ENCODE measurements at regions not wholly inside any gene's neighbourhood (a gene's known extent, or its start where the extent isn't known, plus 50 kb on each side); places are given as distances from the start of the nearest gene placed in this dataset.

DNA sequence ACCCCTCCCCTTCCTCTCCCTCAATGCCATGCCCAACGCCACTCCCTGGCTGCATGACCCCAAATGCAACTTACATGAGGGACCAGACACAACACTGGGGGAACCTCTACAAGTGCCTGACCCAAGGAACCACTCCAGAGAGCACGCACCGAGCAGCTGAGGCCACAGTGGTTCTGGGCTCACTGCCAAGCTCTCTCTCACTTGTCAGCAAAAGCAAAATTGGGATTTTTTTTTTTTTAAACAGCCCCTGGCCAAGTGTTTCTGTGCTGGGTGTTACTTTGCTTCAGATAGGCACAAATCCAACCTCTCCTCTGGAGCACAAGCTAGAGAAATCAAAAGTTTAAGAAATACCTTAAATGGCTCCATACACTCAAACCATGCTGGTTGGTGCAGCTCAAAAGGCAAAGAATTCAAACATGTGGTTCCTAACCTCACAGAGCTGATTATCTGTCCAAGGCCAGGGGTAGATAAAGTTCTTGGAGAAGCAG, 363.0 kb downstream of the SETD4 start:
- Mint-ChIP-seq H3K27me3 (peaks cover 13 to 14% of the 10 kb centered on the region in 2 donors), H3K4me3 (no peak overlapping the region), H3K9me3 (no peaks in the 10 kb centered on the region), H3K27ac (no peak overlapping the region), H3K36me3 (no peaks in the 10 kb centered on the region), H3K4me1 (no peaks in the 10 kb centered on the region)
- no peak for DNase-seq
- ATAC-seq (replicated peaks), result no peak

DNA sequence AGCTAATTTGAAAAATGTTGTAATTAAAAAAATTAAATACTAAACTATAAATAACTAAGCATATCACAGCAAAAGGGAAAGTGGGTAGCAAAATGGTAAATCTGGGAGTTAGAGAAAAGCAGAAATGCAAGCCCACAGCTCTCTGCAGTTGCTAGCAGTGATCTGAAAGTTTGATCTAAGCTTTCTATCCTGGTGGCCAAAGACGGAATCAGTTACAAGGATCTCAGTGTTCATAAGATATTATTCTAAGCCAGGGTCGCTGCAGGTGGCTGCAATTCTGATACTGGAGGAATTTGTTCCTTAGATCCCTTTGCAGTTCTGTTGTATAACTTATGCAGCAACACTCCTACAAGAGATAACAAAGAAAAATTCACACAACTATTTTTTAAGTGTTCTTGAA, 363.7 kb downstream of the SETD4 start:
- ATAC-seq (replicated peaks) (no peak), DNase-seq (no peak)
- Mint-ChIP-seq H3K9me3 (peaks cover 2 to 4% of the 10 kb centered on the region in 2 donors), H3K27ac (no peak overlapping the region), H3K36me3 (peaks cover 0 to 2% of the 10 kb centered on the region in 2 donors), H3K27me3 (peaks cover 18 to 19% of the 10 kb centered on the region in 2 donors), H3K4me1 (no peaks in the 10 kb centered on the region), H3K4me3 (no peak overlapping the region)

DNA sequence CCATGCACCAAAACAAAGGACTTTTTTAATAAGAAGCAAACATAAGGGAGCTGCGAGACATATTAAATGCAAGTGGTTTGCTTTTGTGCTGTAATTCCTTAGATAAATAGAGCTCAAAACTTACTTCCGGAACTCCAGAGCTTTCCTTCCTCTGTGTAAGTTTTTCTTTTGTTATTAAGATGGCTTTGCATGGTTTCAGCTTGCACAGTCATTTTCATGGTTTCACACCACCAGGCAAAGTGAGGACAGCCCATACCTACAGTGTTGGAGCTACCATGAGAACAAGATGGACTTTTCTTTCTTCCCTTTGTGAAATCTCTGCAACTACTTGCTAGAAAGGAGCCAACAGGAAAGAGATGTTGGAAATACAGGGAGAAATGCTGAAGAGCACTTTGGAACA, 368.0 kb downstream of the SETD4 start:
- ATAC-seq (replicated peaks) (no peak), DNase-seq (no peak)
- Mint-ChIP-seq H3K36me3 (peaks cover 0 to 2% of the 10 kb centered on the region in 2 donors), H3K4me3 (no peak overlapping the region), H3K27ac (no peak overlapping the region), H3K9me3 (peaks cover 2 to 4% of the 10 kb centered on the region in 2 donors), H3K4me1 (no peaks in the 10 kb centered on the region), H3K27me3 (peaks cover 21 to 25% of the 10 kb centered on the region in 2 donors)

DNA sequence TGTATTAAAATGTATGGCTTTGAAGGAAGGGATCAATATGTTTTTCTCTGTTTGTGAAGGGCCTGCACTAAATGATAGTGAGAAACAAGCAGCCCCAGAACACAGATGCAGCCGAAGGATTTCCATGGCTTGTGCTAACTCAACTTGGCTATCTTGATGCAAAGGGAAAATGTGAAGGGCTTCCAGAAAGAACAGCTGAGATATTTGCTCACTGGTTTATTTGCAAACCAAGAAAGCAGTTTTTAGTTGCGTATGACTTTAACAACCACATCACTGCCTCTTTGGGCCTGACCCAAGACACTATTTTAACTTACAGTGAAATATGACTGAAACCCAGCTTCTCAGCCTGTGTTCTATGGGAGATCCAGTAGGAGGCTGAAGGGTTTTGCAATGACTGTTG, 369.9 kb downstream of the SETD4 start:
- peaks cover 27 to 34% of the 10 kb centered on the region in 2 donors for H3K27me3 Mint-ChIP-seq
- peaks cover 0 to 2% of the 10 kb centered on the region in 2 donors for H3K36me3 Mint-ChIP-seq
- no peak overlapping the region for H3K4me3 Mint-ChIP-seq
- DNase-seq (no peak), ATAC-seq (replicated peaks) (no peak)
- H3K9me3 Mint-ChIP-seq, result peaks cover 2 to 4% of the 10 kb centered on the region in 2 donors
- no peaks in the 10 kb centered on the region for H3K4me1 Mint-ChIP-seq
- no peak overlapping the region for H3K27ac Mint-ChIP-seq

DNA sequence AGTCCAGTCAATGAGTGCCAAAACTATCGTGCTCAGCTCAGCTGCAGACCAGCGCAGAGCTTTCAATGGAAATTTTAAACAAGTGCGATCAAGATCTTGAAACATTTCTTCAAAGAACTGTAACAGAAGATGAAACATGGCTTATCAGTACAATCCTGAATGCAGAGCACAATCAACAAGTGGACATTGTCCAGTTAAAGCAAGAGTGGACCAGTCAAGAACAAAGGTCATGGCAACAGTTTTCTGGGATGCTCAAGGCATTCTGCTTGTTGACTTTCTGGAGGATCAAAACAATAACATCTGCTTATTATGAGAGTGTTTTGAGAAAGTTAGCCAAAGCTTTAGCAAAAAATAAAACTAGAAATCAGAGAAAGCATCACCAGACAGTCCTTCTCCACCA, 374.2 kb downstream of the SETD4 start:
- no peaks in the 10 kb centered on the region for H3K36me3 Mint-ChIP-seq
- H3K4me3 Mint-ChIP-seq, result no peak overlapping the region
- H3K4me1 Mint-ChIP-seq, result no peaks in the 10 kb centered on the region
- no peak for DNase-seq
- no peak for ATAC-seq (replicated peaks)
- H3K27me3 Mint-ChIP-seq, result peaks cover 31 to 37% of the 10 kb centered on the region in 2 donors
- H3K9me3 Mint-ChIP-seq, result no peaks in the 10 kb centered on the region
- H3K27ac Mint-ChIP-seq, result no peak overlapping the region

DNA sequence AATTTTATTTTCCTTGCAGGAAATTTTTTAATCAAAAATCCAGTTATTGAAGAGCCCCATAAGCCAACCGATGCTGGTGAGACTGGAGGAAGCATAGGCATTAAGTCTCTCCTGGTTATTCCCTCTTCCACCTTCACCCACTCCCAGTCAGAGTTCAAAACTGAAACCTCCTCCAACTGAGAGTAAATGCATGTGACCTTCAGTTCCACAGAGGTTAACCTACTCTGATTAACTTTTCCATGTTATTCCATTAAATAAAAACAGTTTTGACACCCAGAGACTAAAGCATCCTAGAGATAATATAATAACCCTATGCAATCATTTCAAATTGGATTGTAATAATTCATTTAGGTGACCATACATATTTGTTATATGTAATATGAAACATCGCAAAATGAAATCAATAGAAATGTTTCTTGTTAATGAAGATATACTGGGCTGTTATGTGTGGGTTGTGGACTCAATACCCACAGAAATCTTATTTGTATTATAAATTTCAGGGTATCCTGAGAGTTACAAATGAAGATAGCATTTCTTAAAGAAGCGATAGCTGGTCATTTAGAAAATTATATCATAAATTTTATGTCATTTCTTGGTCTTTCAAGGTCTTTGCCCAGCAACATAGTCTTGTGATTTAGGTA, 376.5 kb downstream of the SETD4 start:
- peaks cover 24 to 43% of the 10 kb centered on the region in 2 donors for H3K27me3 Mint-ChIP-seq

DNA sequence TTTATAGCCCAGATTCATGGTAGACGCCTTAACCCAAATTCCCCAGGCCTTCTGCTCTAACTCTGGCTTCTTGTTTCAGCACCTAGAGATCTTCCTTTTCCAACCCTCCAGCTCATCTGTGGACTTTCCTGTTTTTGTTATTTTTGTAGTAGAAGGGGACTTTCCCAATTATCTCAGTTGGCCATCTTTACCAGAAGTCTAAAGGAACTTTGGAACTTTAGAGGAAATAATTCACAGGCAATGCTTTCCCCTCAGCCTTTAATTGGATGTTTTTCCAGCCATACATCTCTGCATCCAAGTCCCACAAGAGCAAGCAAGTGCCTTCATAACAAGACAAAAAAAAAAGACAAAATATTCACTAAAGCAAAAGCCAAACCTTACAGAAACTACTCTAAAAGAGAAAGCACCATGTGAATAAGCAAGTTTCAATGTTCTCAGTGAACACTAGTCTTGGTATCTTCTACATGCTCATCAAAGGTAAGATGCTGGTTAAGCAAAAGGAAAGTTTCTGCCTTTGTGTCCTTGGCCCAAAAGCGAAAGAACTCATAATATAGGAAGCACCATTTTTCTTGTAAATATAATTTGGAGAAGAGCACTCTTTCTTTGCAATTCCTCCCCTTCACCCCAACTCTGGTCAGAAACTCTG, 377.3 kb downstream of the SETD4 start:
- DNase-seq (no peak), ATAC-seq (replicated peaks) (no peak)
- H3K27me3 Mint-ChIP-seq, result peaks cover 27 to 47% of the 10 kb centered on the region in 2 donors
- no peaks in the 10 kb centered on the region for H3K36me3 Mint-ChIP-seq
- no peak overlapping the region for H3K27ac Mint-ChIP-seq
- H3K4me1 Mint-ChIP-seq, result no peaks in the 10 kb centered on the region
- no peak overlapping the region for H3K4me3 Mint-ChIP-seq
- H3K9me3 Mint-ChIP-seq, result peaks cover 0 to 2% of the 10 kb centered on the region in 2 donors

More for the DNA sequence above, 376.5 kb downstream of the SETD4 start:
- no peak overlapping the region for H3K4me3 Mint-ChIP-seq
- H3K4me1 Mint-ChIP-seq, result no peaks in the 10 kb centered on the region
- ATAC-seq (replicated peaks), result no peak
- H3K27ac Mint-ChIP-seq, result no peak overlapping the region
- DNase-seq, result no peak
- no peaks in the 10 kb centered on the region for H3K36me3 Mint-ChIP-seq
- no peaks in the 10 kb centered on the region for H3K9me3 Mint-ChIP-seq

DNA sequence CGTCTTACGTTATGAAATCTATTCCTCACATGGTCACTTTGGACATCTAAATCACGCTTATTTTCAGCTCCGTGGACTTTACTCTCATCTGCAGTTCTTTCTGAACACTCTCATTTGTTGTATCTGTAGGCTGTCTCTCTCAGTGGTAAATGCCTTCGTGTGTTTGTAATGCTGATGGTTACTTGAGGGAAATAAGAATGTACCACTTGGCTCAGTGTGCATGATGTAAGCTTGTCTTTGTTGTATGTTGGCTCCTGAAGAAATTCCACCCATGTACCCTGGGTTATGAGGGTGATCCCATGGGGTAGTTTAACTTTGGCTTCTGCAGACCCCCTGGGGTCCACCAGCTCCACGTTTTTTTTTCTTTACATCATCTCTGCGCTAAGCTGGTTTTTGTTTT, 378.4 kb downstream of the SETD4 start:
- DNase-seq, result no peak
- peaks cover 0 to 2% of the 10 kb centered on the region in 2 donors for H3K9me3 Mint-ChIP-seq
- H3K27ac Mint-ChIP-seq, result no peak overlapping the region
- H3K27me3 Mint-ChIP-seq, result peaks cover 17 to 37% of the 10 kb centered on the region in 2 donors
- no peak for ATAC-seq (replicated peaks)
- no peaks in the 10 kb centered on the region for H3K4me1 Mint-ChIP-seq
- H3K36me3 Mint-ChIP-seq, result no peaks in the 10 kb centered on the region
- no peak overlapping the region for H3K4me3 Mint-ChIP-seq

DNA sequence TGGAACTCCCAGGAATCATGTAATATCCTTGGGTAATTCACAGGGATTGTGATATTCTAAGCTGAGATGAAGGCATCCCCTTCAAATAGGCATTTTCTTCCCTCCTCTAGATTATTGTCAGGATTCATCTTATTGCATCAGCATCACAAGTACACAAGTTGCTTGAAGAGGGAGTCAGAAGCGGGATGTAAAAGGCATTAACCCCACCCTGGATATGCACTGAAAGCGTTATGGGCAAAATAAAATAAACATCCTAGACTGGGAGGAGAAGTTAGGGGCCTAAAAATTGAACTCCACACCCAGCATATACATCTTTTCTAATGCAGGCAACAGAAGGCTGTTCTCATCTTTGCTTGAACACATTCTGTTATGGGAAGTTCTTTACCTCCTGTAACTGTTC, 381.2 kb downstream of the SETD4 start:
- H3K9me3 Mint-ChIP-seq, result peaks cover 0 to 2% of the 10 kb centered on the region in 2 donors
- DNase-seq (no peak), ATAC-seq (replicated peaks) (no peak)
- no peak overlapping the region for H3K27ac Mint-ChIP-seq
- no peak overlapping the region for H3K4me3 Mint-ChIP-seq
- H3K4me1 Mint-ChIP-seq, result no peaks in the 10 kb centered on the region
- H3K27me3 Mint-ChIP-seq, result peaks cover 21 to 28% of the 10 kb centered on the region in 2 donors
- no peaks in the 10 kb centered on the region for H3K36me3 Mint-ChIP-seq

DNA sequence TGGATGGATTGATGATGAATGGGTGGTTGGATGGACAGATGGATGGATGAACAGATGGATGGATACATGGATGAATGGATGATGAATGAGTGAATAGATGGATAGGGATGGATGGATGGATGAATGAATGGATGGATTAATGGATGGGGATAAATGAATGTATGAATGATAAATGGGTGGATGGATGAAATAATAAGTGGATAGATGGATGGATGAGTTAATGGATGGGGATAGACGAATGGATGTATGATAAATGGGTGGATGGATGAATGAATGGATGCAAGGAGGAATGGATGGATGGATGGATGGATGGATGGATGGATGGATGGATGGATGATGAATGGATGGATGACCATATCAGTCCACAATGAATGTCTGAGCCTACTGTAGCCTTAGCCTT, 381.9 kb downstream of the SETD4 start:
- no peak overlapping the region for H3K4me3 Mint-ChIP-seq
- no peak for DNase-seq
- no peaks in the 10 kb centered on the region for H3K4me1 Mint-ChIP-seq
- no peaks in the 10 kb centered on the region for H3K36me3 Mint-ChIP-seq
- peaks cover 21 to 28% of the 10 kb centered on the region in 2 donors for H3K27me3 Mint-ChIP-seq
- ATAC-seq (replicated peaks), result no peak
- H3K9me3 Mint-ChIP-seq, result peaks cover 0 to 2% of the 10 kb centered on the region in 2 donors
- no peak overlapping the region for H3K27ac Mint-ChIP-seq

DNA sequence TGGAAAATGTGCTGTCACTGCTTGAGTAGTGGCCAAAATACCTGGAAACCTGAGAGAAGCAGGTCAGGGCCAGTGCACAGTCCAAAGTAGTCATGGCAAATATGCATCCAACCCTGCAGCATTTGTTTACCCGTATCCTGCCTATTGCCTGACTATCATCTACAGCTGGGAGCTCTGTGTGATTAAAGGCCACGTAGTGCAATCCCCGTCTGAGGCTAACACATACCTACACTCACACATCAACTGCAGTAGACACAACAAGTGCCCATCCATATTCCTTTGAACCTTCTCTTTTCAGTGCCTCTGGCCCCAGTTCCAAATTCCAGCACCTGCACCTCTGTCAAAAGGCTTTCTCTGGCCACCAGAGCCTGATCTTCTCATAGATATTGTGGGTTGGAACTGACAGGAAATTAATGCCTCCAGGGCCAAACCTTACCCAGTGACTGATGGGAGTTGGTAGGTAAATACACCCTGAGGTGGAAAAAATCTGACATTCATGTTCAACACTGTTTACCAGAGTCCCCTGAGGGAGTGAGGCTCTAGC, 383.0 kb downstream of the SETD4 start:
- Mint-ChIP-seq H3K27ac (no peak overlapping the region), H3K36me3 (no peaks in the 10 kb centered on the region), H3K4me1 (no peaks in the 10 kb centered on the region), H3K4me3 (no peak overlapping the region), H3K27me3 (peaks cover 17 to 28% of the 10 kb centered on the region in 2 donors), H3K9me3 (peaks cover 0 to 2% of the 10 kb centered on the region in 2 donors)
- DNase-seq (no peak), ATAC-seq (replicated peaks) (no peak)

DNA sequence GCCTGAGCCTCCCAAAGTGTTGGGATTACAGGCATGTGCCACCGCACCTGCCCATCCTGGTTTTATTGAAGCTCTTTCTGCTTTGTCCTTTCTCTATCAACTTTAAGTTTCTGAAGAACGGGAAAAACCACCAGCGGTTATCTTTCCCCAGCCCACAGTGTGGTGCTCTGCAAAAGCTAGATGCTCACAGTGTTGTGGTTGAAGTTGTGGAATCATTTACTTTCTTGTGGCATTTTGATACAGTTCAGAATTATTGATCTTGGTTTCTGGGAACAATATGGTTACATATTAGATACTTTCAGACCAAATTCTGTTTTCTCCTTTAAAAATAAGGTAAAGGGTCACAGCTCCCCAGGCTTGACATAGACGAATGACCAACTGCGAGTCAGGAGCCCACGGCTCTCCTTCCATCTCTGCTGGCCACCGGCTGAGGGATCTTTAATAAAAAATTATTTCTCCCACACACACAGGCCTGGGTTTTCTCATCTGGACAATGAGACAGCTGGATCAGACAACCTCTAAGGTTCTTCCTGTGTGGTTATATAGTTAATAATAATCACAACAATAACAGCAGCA, 385.3 kb downstream of the SETD4 start:
- Mint-ChIP-seq H3K27ac (no peak overlapping the region), H3K27me3 (peaks cover 12% of the 10 kb centered on the region in 2 donors), H3K36me3 (no peaks in the 10 kb centered on the region), H3K4me1 (no peaks in the 10 kb centered on the region), H3K9me3 (peaks cover 0 to 2% of the 10 kb centered on the region in 2 donors), H3K4me3 (no peak overlapping the region)
- DNase-seq, result no peak
- no peak for ATAC-seq (replicated peaks)

DNA sequence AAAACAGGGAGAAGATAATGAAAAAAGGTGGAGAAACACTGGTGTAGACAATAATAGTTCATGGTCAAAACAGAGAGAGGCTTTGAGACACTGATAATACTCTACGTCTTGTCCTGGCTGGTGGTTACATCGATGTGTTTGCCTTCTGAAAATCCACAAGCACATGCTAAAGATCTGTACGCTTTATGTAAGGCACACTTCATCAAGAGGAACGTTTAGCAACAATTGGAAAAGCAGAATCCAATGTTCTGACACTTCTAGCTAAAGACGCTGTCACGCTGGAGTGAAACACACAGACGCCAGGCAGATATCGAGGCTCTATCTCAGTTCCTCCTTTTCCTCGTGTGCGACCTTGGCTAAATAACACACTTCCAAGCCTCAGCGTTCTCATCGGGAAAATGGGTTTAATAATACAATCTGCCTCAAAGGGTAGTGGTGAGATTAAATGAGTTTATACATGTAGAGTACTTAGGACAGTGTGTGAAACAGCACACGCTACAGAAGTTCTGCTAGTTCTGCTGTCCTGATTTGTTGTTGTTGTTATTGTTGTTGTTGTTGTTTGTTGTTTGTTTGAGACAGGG, 386.1 kb downstream of the SETD4 start:
- Mint-ChIP-seq H3K27ac (no peak overlapping the region), H3K9me3 (peaks cover 0 to 2% of the 10 kb centered on the region in 2 donors), H3K36me3 (no peaks in the 10 kb centered on the region), H3K4me3 (no peak overlapping the region), H3K4me1 (no peaks in the 10 kb centered on the region), H3K27me3 (peaks cover 8 to 12% of the 10 kb centered on the region in 2 donors)
- DNase-seq, result no peak
- ATAC-seq (replicated peaks), result no peak

DNA sequence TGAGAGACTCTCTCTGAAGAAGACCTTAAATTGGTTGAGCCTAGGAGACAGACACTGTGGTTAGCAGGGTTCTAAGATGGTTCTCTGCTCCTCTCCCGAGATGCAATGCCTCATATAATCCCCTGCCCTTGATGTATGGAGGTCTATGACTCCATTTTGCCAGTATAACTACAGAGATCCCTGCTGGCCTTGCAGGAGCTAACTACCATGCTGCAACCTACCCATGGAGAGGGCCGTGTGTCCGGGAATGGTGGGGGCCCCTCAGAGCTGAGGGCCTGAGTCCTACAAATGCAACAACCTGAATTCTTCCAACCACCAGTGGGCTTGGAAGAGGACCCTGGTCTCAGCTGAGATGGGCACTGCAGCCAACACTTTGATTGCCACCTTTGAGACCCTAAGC, 388.0 kb downstream of the SETD4 start:
- Mint-ChIP-seq H3K36me3 (no peaks in the 10 kb centered on the region), H3K27me3 (peaks cover 3 to 10% of the 10 kb centered on the region in 2 donors), H3K4me3 (no peak overlapping the region), H3K27ac (no peak overlapping the region), H3K4me1 (no peaks in the 10 kb centered on the region), H3K9me3 (no peaks in the 10 kb centered on the region)
- ATAC-seq (replicated peaks) (no peak), DNase-seq (no peak)

Data from stimulated activated naive B cell treated with anti-CD40 and anti-IgM and Interleukin-4, amounts not matched to agents 10 μg/mL and 1 μg/mL and 100 μg/mL, for 72 hours (primary cell).